ENCODE measurements at regions not wholly inside any gene's neighbourhood (a gene's known extent, or its start where the extent isn't known, plus 50 kb on each side); places are given as distances from the start of the nearest gene placed in this dataset.
A peak's percentile ranks its signal among the peaks of the same experiment; 100 is the strongest.

- DNase-seq, result no peak
These were observed 159.9 kb upstream of the SLC25A13 start for GRCh38 chr7:96481796-96482195.

- no peak for DNase-seq
These were observed 157.2 kb upstream of the SLC25A13 start for GRCh38 chr7:96479015-96479645.

GRCh38 chr7:96471606-96472005, 149.7 kb upstream of the SLC25A13 start:
- DNase-seq, result no peak

GRCh38 chr7:96452146-96452545, 130.2 kb upstream of the SLC25A13 start:
- DNase-seq, result no peak

GRCh38 chr7:96449094-96449493, 127.2 kb upstream of the SLC25A13 start:
- DNase-seq, result no peak

- no peak for DNase-seq
These were observed 125.3 kb upstream of the SLC25A13 start for GRCh38 chr7:96447109-96447645.

- DNase-seq, result no peak
These were observed 119.7 kb upstream of the SLC25A13 start for GRCh38 chr7:96441436-96442084.

- no peak for DNase-seq
These were observed 118.4 kb upstream of the SLC25A13 start for GRCh38 chr7:96440328-96440727.

- DNase-seq, result no peak
These were observed 115.0 kb upstream of the SLC25A13 start for GRCh38 chr7:96436880-96437279.

GRCh38 chr7:96430356-96430755, 108.5 kb upstream of the SLC25A13 start:
- DNase-seq, result no peak

GRCh38 chr7:96427143-96427542, 105.2 kb upstream of the SLC25A13 start:
- no peak for DNase-seq

GRCh38 chr7:96426685-96427084, 104.8 kb upstream of the SLC25A13 start:
- DNase-seq, result no peak

- peak; percentile 50 to 75 for DNase-seq
These were observed 104.1 kb upstream of the SLC25A13 start for GRCh38 chr7:96426027-96426426.

- DNase-seq, result no peak
These were observed 102.5 kb upstream of the SLC25A13 start for GRCh38 chr7:96424411-96424810.

GRCh38 chr7:96422388-96422787, 100.5 kb upstream of the SLC25A13 start:
- no peak for DNase-seq

GRCh38 chr7:96418581-96418980, 96.7 kb upstream of the SLC25A13 start:
- no peak for DNase-seq

- DNase-seq, result no peak
These were observed 95.9 kb upstream of the SLC25A13 start for GRCh38 chr7:96417784-96418183.

- no peak for DNase-seq
These were observed 94.7 kb upstream of the SLC25A13 start for GRCh38 chr7:96416599-96416998.

- DNase-seq, result no peak
These were observed 94.2 kb upstream of the SLC25A13 start for GRCh38 chr7:96416116-96416515.

GRCh38 chr7:96415293-96415940, 93.5 kb upstream of the SLC25A13 start:
- peak; percentile 58 to 69 for DNase-seq

GRCh38 chr7:96414931-96415292, 93.0 kb upstream of the SLC25A13 start:
- DNase-seq, result peak; percentile 85 to 92

GRCh38 chr7:96410126-96410839, 88.4 kb upstream of the SLC25A13 start:
- no peak for DNase-seq

- DNase-seq, result no peak
These were observed 87.0 kb upstream of the SLC25A13 start for GRCh38 chr7:96408881-96409280.

Measured in NCI-H1930 (cell line).